NCI-H82 treated with DMSO at 0.1 percent for 48 hours (cell line): ENCODE measurements at regions not wholly inside any gene's neighbourhood (a gene's known extent, or its start where the extent isn't known, plus 50 kb on each side); places are given as distances from the start of the nearest gene placed in this dataset.
A peak's percentile ranks its signal among the peaks of the same experiment; 100 is the strongest.
"Not testable (repeated sequence)": the region's sequence is repeated elsewhere in the genome, so short reads cannot be mapped to it uniquely, and the experiment has no call there.

Experiments used
- DNase-seq: peaks from one replicate; lab custom pipeline; 2025; ENCODE audit not compliant: unreplicated experiment; lab: John Stamatoyannopoulos, UW

GRCh38 chr10:57593983-57594573 lies 673.6 kb downstream of the IPMK start:
- no peak for DNase-seq

- DNase-seq, result no peak
These were observed 687.8 kb downstream of the IPMK start for GRCh38 chr10:57579926-57580325.

DNA sequence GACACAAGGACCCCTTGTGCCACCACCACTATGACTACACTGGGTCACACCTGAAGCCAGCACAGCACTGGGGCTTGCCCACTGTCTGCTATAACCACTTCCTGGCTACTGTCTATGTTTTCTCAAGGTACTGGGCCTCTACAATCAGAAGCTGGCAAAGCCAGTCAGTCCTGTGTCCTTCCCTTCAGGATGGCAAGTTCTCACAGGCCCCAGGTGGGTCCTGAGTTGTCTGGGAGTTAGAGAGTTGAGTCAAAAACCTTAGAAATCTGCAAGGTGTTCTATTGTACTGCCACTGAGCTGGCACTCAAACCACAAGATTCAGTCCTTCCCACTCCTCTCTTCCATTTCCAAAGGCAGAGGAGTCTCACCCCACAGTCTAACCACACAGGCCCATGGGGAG lies 705.5 kb downstream of the IPMK start:
- no peak for DNase-seq

DNA sequence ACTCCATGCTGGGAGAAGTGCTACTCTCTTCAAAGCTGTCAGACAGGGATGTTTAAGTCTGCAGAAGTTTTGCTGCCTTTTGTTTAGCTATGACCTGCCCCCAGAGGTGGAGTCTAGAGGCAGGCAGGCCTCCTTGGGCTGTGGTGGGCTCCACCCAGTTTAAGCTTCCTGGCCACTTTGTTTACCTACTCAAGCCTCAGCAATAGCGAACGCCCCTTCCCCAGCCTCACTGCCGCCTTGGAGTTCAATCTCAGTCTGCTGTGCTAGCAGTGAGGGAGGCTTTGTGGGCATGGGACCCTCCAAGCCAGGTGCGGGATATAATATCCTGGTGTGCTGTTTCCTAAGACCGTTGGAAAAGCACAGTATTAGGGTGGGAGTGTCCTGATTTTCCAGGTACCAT lies 715.9 kb downstream of the IPMK start:
- not testable (repeated sequence) for DNase-seq

- no peak for DNase-seq
These were observed 732.4 kb downstream of the IPMK start for GRCh38 chr10:57535306-57535705.

DNA sequence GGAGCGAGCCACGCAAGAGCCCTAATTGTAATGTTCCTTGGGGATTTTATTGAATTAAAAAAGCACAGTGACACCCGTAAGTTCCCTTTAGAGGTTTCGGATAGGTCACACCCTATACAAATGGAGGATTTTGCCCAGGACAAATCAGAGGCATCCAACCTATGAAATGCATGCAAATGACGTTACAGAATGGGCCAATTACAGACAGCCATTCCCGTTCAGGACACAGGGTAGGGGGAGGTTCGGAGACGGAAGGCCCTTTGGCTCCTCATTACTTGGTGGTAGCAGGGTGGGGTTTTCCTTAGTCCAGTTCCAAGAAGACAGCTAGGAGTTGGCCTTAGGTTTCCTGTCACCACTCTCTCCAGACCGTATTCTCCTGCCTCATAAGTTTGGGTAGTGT lies 754.1 kb downstream of the IPMK start:
- no peak for DNase-seq

DNA sequence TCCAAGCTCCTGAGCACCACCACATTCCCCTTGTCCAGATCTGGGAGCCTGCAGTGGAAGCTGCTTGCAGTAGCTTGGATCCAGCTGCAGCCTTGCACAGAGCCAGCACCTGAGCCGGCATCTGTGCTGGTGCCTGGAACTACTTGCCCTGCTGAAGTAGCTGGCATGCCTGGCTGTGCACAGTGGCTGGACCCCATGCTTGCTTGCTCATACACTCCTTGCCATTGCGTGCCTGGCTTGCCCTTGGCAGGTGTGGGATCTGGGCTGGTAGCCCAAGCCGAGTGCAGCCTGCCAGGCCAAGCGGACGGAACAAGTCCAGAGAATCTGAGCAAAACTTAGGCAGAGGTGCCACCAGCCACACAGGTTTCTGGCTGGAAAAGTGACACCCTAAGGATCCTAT lies 759.9 kb downstream of the IPMK start:
- no peak for DNase-seq

- DNase-seq, result no peak
These were observed 761.1 kb downstream of the IPMK start for GRCh38 chr10:57506414-57507094.

DNA sequence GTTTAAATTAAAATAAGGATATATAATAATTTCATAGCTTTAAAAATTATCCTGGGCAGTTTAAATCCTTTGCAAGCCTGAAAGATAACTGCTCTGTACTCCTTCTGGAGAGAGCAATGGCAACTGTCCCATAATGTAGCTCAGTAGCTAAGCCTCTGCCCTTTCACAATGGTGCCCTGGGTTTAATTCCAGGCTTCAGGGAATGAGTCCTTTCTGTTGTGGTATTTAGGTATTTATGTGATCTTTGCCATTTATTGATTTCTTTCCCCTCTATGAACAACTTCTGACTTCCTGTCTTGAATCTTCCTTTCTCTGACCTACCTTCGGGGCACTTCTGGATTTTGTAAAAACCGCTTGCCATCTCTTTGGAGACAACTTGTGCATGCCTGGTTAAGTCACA lies 773.2 kb downstream of the IPMK start:
- DNase-seq, result no peak

- no peak for DNase-seq
These were observed 785.4 kb downstream of the IPMK start for GRCh38 chr10:57482259-57482658.

DNA sequence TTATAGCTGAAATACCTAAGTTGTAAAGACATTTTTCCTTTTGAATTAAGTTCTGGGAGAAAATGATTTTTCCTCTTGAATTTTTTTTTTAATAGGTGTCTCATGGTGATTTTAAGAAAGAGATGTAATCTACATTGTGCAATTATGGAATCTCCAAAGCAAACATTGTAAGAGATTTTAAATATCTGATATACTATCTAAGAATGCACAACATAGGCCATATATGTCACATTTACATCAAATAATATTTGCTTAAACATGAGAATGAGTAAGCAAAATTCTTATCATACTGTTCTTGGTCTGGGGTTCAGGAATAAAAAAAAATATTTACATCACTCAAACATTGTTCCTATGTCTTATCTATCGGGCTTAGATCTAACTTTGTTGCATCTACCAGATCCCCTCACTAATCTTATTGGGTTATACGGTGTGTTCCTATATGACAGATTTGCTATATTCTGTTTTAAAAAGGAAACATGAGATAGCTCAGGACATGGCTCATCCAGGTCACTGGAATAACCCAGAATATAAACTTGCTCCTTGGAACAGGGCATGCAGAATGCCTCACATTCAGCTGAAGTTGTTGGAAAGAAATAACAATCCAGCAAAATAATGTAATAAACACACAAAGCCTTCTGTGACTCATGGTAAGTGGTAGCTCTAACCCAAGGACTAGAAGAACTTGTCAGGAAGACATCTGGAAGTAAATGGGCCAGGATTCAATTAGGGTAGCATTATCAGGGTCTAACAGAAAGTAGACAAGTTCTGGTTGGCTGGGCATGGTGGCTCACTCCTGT lies 794.7 kb downstream of the IPMK start:
- DNase-seq, result no peak

GRCh38 chr10:57468894-57469432 lies 798.7 kb downstream of the IPMK start:
- DNase-seq, result peak; percentile 74

DNA sequence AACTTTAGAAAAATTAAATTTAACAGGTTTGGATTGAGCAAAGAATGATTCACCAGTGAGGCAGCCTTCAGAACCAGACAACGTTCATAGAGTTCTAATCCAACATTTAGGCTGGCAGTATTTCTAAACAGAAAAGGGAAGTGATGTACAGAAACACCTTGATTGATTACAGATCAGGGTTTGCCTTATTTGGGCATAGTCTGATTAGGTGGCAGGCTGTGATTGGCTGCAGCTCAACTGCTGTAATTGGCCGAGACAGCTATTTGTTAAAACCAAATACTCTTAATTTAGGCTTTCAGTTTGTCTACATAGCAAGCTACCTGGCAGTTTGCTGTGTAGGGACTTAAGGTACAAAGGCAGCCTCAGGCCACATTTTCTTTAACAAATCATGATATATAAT lies 802.5 kb downstream of the IPMK start:
- no peak for DNase-seq

- no peak for DNase-seq
These were observed 807.2 kb downstream of the IPMK start for GRCh38 chr10:57460540-57460939.

DNA sequence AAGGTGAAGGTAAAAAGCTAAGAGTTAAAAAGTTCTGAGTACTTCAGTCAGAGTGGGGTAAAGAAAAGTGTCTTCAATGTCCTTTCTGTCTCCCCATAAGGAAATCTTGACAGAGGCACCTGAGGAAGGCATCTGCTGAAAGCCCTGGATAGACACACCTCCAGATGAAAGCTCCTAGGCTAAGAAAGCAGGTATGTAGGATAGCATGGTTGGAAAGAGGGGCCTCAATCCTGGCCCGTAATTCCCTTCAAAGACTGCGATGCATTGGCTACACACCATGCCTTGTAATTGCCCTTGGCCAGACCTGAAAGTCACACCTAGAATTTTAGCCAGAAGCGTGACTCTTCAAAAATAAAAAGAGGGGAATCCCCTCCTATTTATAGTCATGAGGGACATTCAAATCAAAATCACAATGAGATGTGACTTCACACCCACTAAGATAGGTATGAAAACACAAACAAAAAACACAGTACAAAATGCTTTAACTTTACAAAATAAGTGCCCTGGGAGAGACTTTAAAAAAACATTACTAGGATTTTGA lies 809.7 kb downstream of the IPMK start:
- DNase-seq, result no peak

GRCh38 chr10:57430376-57430775 lies 837.3 kb downstream of the IPMK start:
- DNase-seq, result no peak

- no peak for DNase-seq
These were observed 846.8 kb downstream of the IPMK start for GRCh38 chr10:57420881-57421280.

DNA sequence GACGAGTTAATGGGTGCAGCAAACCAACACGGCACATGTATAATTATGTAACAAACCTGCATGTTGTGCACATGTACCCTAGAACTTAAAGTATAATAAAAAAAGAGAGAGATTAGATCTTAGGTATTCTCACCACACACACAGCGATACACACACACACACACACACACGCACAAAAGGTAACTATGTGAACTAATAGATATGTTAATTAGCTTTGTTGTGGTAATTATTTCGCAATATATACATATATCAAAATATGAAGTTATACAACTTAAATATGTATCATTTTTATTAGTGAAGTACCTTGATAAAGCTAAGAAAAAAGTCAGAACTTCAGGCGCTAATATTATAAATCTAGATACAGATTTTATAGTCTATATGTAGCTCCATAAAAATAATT lies 849.2 kb downstream of the IPMK start:
- DNase-seq, result no peak

DNA sequence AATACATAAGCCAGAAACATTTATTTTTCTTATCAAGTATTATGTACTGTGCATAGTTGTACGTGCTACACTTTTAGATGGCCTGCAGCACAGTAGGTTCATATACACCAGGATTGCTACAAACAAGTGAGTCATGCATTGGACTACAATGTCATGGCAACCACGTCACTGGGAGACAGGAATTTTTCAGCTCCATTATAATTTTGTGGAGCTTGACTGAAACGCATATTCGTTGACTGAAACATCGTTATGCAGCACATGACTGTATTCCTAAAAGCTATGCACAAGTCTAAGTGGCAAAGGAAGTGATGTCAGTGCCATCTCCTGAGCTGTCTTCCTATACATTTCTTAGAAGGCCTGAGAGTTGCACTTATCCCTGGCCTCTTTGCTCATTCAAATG lies 871.8 kb downstream of the IPMK start:
- DNase-seq, result no peak

DNA sequence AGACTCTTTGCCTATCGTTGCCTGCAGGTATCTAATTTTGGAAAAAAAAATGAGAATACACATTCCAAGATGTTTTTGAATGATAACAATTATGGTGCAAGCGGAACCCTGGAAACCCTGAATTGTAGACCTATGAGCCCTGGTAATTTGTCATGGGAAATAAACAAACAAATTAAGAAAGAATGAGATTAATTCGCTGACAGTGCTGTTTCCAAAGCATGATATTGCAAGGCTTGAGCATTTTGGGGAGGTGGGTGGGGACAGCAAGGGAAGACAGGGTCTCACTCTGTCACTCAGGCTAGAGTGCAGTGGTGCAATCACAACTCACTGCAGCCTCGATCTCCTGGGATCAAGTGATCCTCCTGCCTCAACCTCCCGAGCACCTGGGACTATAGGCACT lies 900.3 kb downstream of the IPMK start:
- no peak for DNase-seq

- no peak for DNase-seq
These were observed 904.9 kb downstream of the IPMK start for GRCh38 chr10:57362811-57363210.
